ENCODE measurements at regions not wholly inside any gene's neighbourhood (a gene's known extent, or its start where the extent isn't known, plus 50 kb on each side); places are given as distances from the start of the nearest gene placed in this dataset.

- no peak for TF ChIP-seq CTCF (IDR thresholded peaks at IDR 0.05; ENCODE audit: poor library complexity, severe bottlenecking)
- peak; percentile 25; the same call in 1 of the 3 replicates for ATAC-seq (ENCODE audit: low read depth)
These were observed 396.8 kb downstream of the EFNB2 start for GRCh38 chr13:106138620-106139019.

DNA sequence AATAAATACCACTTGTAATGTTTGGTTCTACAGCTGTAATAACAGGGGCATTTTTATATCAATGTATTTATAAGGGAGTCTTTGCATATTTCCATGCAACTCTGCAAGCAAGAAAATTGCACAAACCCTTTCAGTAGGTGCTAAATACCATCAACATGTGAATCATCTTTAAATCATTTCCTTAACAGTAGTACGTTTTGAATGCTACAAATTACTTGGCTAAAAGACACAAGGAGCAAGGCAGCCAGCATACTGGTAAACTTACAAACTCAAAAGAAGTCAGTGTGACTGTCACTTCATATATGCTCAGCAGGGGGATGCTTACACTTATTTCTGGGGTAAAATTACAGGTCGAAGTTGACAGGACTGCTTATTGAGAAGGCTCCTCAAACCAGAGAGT is 402.4 kb downstream of the EFNB2 start:
- Histone ChIP-seq H3K4me1 (ENCODE audit: insufficient read depth, poor library complexity, severe bottlenecking) (peaks cover 36% of the 10 kb centered on the region), H3K27me3 (ENCODE audit: insufficient read depth, poor library complexity, severe bottlenecking) (no peaks in the 10 kb centered on the region), H3K4me3 (ENCODE audit: severe bottlenecking) (no peak overlapping the region), H3K9me3 (ENCODE audit: severe bottlenecking) (no peaks in the 10 kb centered on the region), H3K27ac (ENCODE audit: poor library complexity, severe bottlenecking) (peak overlapping the region; percentile 89), H3K36me3 (ENCODE audit: low read depth) (peaks cover 6% of the 10 kb centered on the region; the same call in 1 of the 2 replicates)
- ATAC-seq (ENCODE audit: low read depth) (peak; percentile 89), DNase-seq (ENCODE audit: low spot score) (no peak)
- peak; percentile 14 for TF ChIP-seq CTCF (IDR thresholded peaks at IDR 0.05; ENCODE audit: poor library complexity, severe bottlenecking)

More at GRCh38 chr13:106138620-106139019, 396.8 kb downstream of the EFNB2 start:
- Histone ChIP-seq H3K36me3 (ENCODE audit: low read depth) (peaks cover 6% of the 10 kb centered on the region; the same call in 1 of the 2 replicates), H3K9me3 (ENCODE audit: severe bottlenecking) (no peaks in the 10 kb centered on the region), H3K27ac (ENCODE audit: poor library complexity, severe bottlenecking) (peak overlapping the region; percentile 61), H3K27me3 (ENCODE audit: insufficient read depth, poor library complexity, severe bottlenecking) (no peaks in the 10 kb centered on the region), H3K4me3 (ENCODE audit: severe bottlenecking) (no peak overlapping the region), H3K4me1 (ENCODE audit: insufficient read depth, poor library complexity, severe bottlenecking) (peaks cover 24% of the 10 kb centered on the region)
- DNase-seq (ENCODE audit: low spot score), result no peak

DNA sequence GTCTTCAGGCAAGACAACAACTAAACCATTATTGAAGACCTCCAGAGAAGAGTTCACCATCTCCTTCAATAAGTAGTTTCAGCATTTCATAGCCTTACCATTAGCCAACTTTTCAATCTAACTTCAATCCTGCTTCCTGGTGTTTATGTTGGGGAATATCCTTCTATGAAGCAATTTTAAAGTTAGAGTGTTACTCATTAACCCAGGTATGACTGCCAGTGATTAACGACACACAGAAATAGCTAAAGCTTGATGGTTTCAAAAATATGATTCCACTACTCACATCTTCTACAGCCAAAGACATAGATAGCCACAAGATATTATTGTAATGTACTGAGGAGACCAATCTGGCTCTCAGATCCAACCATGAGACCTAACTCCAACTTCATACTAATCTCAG is 403.2 kb downstream of the EFNB2 start:
- TF ChIP-seq CTCF (IDR thresholded peaks at IDR 0.05; ENCODE audit: poor library complexity, severe bottlenecking), result no peak
- Histone ChIP-seq H3K27me3 (ENCODE audit: insufficient read depth, poor library complexity, severe bottlenecking) (no peaks in the 10 kb centered on the region), H3K9me3 (ENCODE audit: severe bottlenecking) (no peaks in the 10 kb centered on the region), H3K4me1 (ENCODE audit: insufficient read depth, poor library complexity, severe bottlenecking) (peaks cover 36% of the 10 kb centered on the region), H3K27ac (ENCODE audit: poor library complexity, severe bottlenecking) (peak overlapping the region; percentile 89), H3K36me3 (ENCODE audit: low read depth) (0 out of 2 replicates have a peak, but pooled peaks cover 6% of the 10 kb centered on the region), H3K4me3 (ENCODE audit: severe bottlenecking) (no peak overlapping the region)
- peak; percentile 35 for ATAC-seq (ENCODE audit: low read depth)
- DNase-seq (ENCODE audit: low spot score), result no peak

GRCh38 chr13:106129993-106130392 is 405.5 kb downstream of the EFNB2 start:
- Histone ChIP-seq H3K4me1 (ENCODE audit: insufficient read depth, poor library complexity, severe bottlenecking) (peaks cover 36% of the 10 kb centered on the region), H3K9me3 (ENCODE audit: severe bottlenecking) (no peaks in the 10 kb centered on the region), H3K4me3 (ENCODE audit: severe bottlenecking) (no peak overlapping the region), H3K27me3 (ENCODE audit: insufficient read depth, poor library complexity, severe bottlenecking) (no peaks in the 10 kb centered on the region), H3K27ac (ENCODE audit: poor library complexity, severe bottlenecking) (peak overlapping the region; percentile 21), H3K36me3 (ENCODE audit: low read depth) (0 out of 2 replicates have a peak, but pooled peaks cover 6% of the 10 kb centered on the region)
- ATAC-seq (ENCODE audit: low read depth) (no peak), DNase-seq (ENCODE audit: low spot score) (no peak)
- no peak for TF ChIP-seq CTCF (IDR thresholded peaks at IDR 0.05; ENCODE audit: poor library complexity, severe bottlenecking)

DNA sequence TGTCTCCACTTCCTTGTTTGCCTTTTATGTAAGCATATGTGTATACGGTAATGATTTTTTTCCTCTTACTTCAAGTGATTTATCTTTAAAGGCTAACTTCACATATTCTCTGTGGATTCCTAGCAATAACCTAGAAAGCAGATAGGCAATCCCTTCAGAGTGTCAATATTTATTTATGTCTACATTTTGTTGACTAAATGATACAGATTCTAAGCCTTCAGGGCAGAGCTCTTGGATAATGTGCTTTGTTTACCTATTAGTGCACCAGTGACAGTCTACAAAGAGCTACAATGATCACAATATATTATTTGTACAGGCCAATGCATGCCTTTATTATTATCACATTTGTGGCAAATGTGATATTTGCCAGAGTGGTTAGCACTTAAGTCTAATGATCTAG is 406.2 kb downstream of the EFNB2 start:
- TF ChIP-seq CTCF (IDR thresholded peaks at IDR 0.05; ENCODE audit: poor library complexity, severe bottlenecking), result no peak
- H3K4me3 ChIP-seq (ENCODE audit: severe bottlenecking), result no peak overlapping the region
- H3K27me3 ChIP-seq (ENCODE audit: insufficient read depth, poor library complexity, severe bottlenecking), result no peaks in the 10 kb centered on the region
- 0 out of 2 replicates have a peak, but pooled peaks cover 5% of the 10 kb centered on the region for H3K36me3 ChIP-seq (ENCODE audit: low read depth)
- H3K27ac ChIP-seq (ENCODE audit: poor library complexity, severe bottlenecking), result peak overlapping the region; percentile 21
- ATAC-seq (ENCODE audit: low read depth), result peak; percentile 32; the same call in 2 of the 3 replicates
- no peak for DNase-seq (ENCODE audit: low spot score)
- peaks cover 36% of the 10 kb centered on the region for H3K4me1 ChIP-seq (ENCODE audit: insufficient read depth, poor library complexity, severe bottlenecking)
- H3K9me3 ChIP-seq (ENCODE audit: severe bottlenecking), result no peaks in the 10 kb centered on the region

Data from RWPE2 (cell line).